GM12864 (cell line): ENCODE measurements at regions not wholly inside any gene's neighbourhood (a gene's known extent, or its start where the extent isn't known, plus 50 kb on each side); places are given as distances from the start of the nearest gene placed in this dataset.

Experiments
- DNase-seq: peaks from one replicate; pipeline ENCODE4 v3.0.0-alpha.2; 2011; ENCODE audit warnings: low read depth
- H3K4me3 ChIP-seq: 2 replicates; pipeline ENCODE4 v1.5.1; 2011; ENCODE audit warnings: mild to moderate bottlenecking, low read depth, low read length, control low read depth
- CTCF ChIP-seq: IDR thresholded peaks from 2 replicates; pipeline ENCODE4 v1.5.1; 2011; ENCODE audit warnings: low read depth, mild to moderate bottlenecking, moderate library complexity, low read length, control low read depth, inconsistent platforms; ENCODE audit errors: missing control alignments

DNA sequence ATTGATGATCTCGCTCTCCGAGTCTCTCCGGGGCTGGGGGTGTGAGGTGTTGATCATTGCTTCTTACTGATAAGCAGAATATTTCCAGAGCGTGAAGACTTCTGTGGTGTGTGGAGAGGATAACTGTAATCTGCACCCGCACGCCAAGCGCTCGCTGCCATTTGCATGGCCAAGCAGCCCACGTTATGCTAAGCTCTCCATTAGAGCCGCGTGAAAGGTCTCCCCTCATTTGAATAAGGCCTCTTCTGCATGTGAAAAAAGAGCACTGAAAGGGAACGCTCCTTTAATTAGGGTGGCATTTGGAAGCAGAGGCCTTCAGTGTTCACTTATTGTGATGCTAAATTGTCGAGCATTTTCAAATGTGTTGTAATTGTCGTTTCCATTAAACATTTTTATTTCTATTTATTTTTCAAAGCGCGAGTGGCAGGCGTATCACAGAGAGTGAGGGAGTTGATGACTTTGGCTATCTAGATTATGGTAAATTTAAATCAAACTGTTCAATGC is 163.6 kb upstream of the IRX2 start:
- TF ChIP-seq CTCF, result no peak
- no peak overlapping the region for H3K4me3 ChIP-seq
- no peak for DNase-seq

GRCh38 chr5:2914022-2914661 is 162.7 kb upstream of the IRX2 start:
- H3K4me3 ChIP-seq, result no peak overlapping the region
- TF ChIP-seq CTCF, result no peak
- no peak for DNase-seq

DNA sequence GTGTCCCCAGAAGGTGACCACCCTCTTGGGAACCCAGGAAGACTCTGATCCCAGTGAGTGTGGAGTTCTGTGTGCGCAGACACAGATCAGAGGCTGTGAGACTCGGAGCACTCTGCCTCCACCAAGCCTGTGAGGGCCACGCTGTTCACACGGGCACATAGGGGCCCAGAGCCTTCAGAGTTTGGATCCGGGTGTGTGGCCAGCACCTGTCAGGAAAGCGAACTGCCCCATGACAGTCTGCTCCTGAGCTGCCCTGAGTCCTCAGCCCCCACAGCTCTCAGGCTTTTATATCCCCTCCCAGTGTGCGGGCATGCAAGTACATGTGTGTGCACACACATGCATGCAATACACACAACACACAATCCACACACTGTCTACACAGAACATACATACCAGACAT is 161.8 kb upstream of the IRX2 start:
- no peak overlapping the region for H3K4me3 ChIP-seq
- no peak for TF ChIP-seq CTCF
- no peak for DNase-seq

GRCh38 chr5:2912741-2913140 is 161.3 kb upstream of the IRX2 start:
- no peak for TF ChIP-seq CTCF
- no peak overlapping the region for H3K4me3 ChIP-seq
- no peak for DNase-seq

- no peak overlapping the region for H3K4me3 ChIP-seq
- no peak for TF ChIP-seq CTCF
- DNase-seq, result no peak
Observed at GRCh38 chr5:2910401-2911175, 159.1 kb upstream of the IRX2 start.

GRCh38 chr5:2909035-2909434 is 157.6 kb upstream of the IRX2 start:
- no peak for TF ChIP-seq CTCF
- no peak for DNase-seq
- no peak overlapping the region for H3K4me3 ChIP-seq
